ENCODE measurements at regions not wholly inside any gene's neighbourhood (a gene's known extent, or its start where the extent isn't known, plus 50 kb on each side); places are given as distances from the start of the nearest gene placed in this dataset.

GRCh38 chr6:81694855-81695254 lies 57.6 kb downstream of the TENT5A start:
- ATAC-seq (no peak), DNase-seq (no peak)
- no peak overlapping the region for H3K27ac ChIP-seq
- no peaks in the 10 kb centered on the region for H3K27me3 ChIP-seq
- intact Hi-C loops (cut with DNase I), result no loop called here
- H3K36me3 ChIP-seq, result no peaks in the 10 kb centered on the region
- WGBS (ENCODE audit: insufficient coverage, low coverage, low lambda C conversion rate, missing lambda C conversion rate), result 93% methylated on average over 1 of the region's 1 CpG
- H3K9me3 ChIP-seq, result no peaks in the 10 kb centered on the region
- no peak for TF ChIP-seq POLR2A (IDR thresholded peaks at IDR 0.05)
- TF ChIP-seq CTCF (IDR thresholded peaks at IDR 0.05), result no peak
- H3K4me1 ChIP-seq, result peaks cover 0 to 10% (median under 1%) of the 10 kb centered on the region in 4 donors
- H3K4me3 ChIP-seq, result no peak overlapping the region

GRCh38 chr6:81694207-81694606 lies 58.3 kb downstream of the TENT5A start:
- DNase-seq (no peak), ATAC-seq (no peak)
- no peak overlapping the region for H3K4me3 ChIP-seq
- WGBS (ENCODE audit: insufficient coverage, low coverage, low lambda C conversion rate, missing lambda C conversion rate), result 92% methylated on average over 2 of the region's 2 CpGs
- no peaks in the 10 kb centered on the region for H3K9me3 ChIP-seq
- H3K27me3 ChIP-seq, result no peaks in the 10 kb centered on the region
- TF ChIP-seq POLR2A (IDR thresholded peaks at IDR 0.05), result no peak
- no peak for TF ChIP-seq CTCF (IDR thresholded peaks at IDR 0.05)
- H3K4me1 ChIP-seq, result peaks cover 0 to 10% (median 0%) of the 10 kb centered on the region in 4 donors
- intact Hi-C loops (cut with DNase I), result no loop called here
- H3K27ac ChIP-seq, result no peak overlapping the region
- H3K36me3 ChIP-seq, result no peaks in the 10 kb centered on the region

- H3K4me1 ChIP-seq, result peaks cover 0 to 10% (median 0%) of the 10 kb centered on the region in 4 donors
- no peaks in the 10 kb centered on the region for H3K27me3 ChIP-seq
- no peak overlapping the region for H3K4me3 ChIP-seq
- no peaks in the 10 kb centered on the region for H3K9me3 ChIP-seq
- no peaks in the 10 kb centered on the region for H3K36me3 ChIP-seq
- no peak for DNase-seq
- H3K27ac ChIP-seq, result no peak overlapping the region
- no peak for TF ChIP-seq CTCF (IDR thresholded peaks at IDR 0.05)
- no peak for TF ChIP-seq POLR2A (IDR thresholded peaks at IDR 0.05)
- intact Hi-C loops (cut with DNase I), result no loop called here
- ATAC-seq, result no peak
- 62% methylated on average over 4 of the region's 4 CpGs for WGBS (ENCODE audit: insufficient coverage, low coverage, low lambda C conversion rate, missing lambda C conversion rate)
Measured at GRCh38 chr6:81693266-81693665, 59.2 kb downstream of the TENT5A start.

GRCh38 chr6:81690073-81690472 lies 62.4 kb downstream of the TENT5A start:
- Histone ChIP-seq H3K4me3 (no peak overlapping the region), H3K36me3 (no peaks in the 10 kb centered on the region), H3K27ac (no peak overlapping the region), H3K9me3 (no peaks in the 10 kb centered on the region), H3K27me3 (no peaks in the 10 kb centered on the region), H3K4me1 (no peaks in the 10 kb centered on the region)
- no peak for DNase-seq
- WGBS (ENCODE audit: insufficient coverage, low coverage, low lambda C conversion rate, missing lambda C conversion rate), result 100% methylated on average over 1 of the region's 1 CpG
- intact Hi-C loops (cut with DNase I), result no loop called here
- no peak for ATAC-seq
- TF ChIP-seq CTCF (IDR thresholded peaks at IDR 0.05) (no peak), POLR2A (IDR thresholded peaks at IDR 0.05) (no peak)

- Histone ChIP-seq H3K9me3 (no peaks in the 10 kb centered on the region), H3K4me1 (no peaks in the 10 kb centered on the region), H3K4me3 (no peak overlapping the region), H3K27me3 (no peaks in the 10 kb centered on the region), H3K27ac (no peak overlapping the region), H3K36me3 (no peaks in the 10 kb centered on the region)
- intact Hi-C loops (cut with DNase I), result no loop called here
- DNase-seq (no peak), ATAC-seq (no peak)
- 94% methylated on average over 3 of the region's 3 CpGs for WGBS (ENCODE audit: insufficient coverage, low coverage, low lambda C conversion rate, missing lambda C conversion rate)
- no peak for TF ChIP-seq POLR2A (IDR thresholded peaks at IDR 0.05)
- TF ChIP-seq CTCF (IDR thresholded peaks at IDR 0.05), result no peak
Measured at GRCh38 chr6:81689580-81689979, 62.9 kb downstream of the TENT5A start.
